ENCODE measurements at regions not wholly inside any gene's neighbourhood (a gene's known extent, or its start where the extent isn't known, plus 50 kb on each side); places are given as distances from the start of the nearest gene placed in this dataset.
A peak's percentile ranks its signal among the peaks of the same experiment; 100 is the strongest.
"Not testable (repeated sequence)": the region's sequence is repeated elsewhere in the genome, so short reads cannot be mapped to it uniquely, and the experiment has no call there.

- Histone ChIP-seq H3K9ac (ENCODE audit: low read depth, low read length) (no peak overlapping the region), H3K4me1 (ENCODE audit: control insufficient read depth, insufficient read depth, low read length) (no peaks in the 10 kb centered on the region), H3K36me3 (ENCODE audit: insufficient read depth, low read length) (no peaks in the 10 kb centered on the region), H3K9me3 (replicated peaks; ENCODE audit: low read length) (no peaks in the 10 kb centered on the region), H3K27me3 (ENCODE audit: control insufficient read depth, insufficient read depth, low read length) (no peaks in the 10 kb centered on the region), H3K4me3 (ENCODE audit: low read length) (no peak overlapping the region), H3K4me2 (ENCODE audit: low read length) (no peak overlapping the region)
These were observed 115.0 kb upstream of the THUMPD2 start for GRCh38 chr2:39894082-39894481.

- Histone ChIP-seq H3K9me3 (replicated peaks; ENCODE audit: low read length) (no peaks in the 10 kb centered on the region), H3K27me3 (ENCODE audit: control insufficient read depth, insufficient read depth, low read length) (no peaks in the 10 kb centered on the region), H3K9ac (ENCODE audit: low read depth, low read length) (no peak overlapping the region), H3K4me1 (ENCODE audit: control insufficient read depth, insufficient read depth, low read length) (no peaks in the 10 kb centered on the region), H3K4me2 (ENCODE audit: low read length) (no peak overlapping the region), H3K4me3 (ENCODE audit: low read length) (no peak overlapping the region), H3K36me3 (ENCODE audit: insufficient read depth, low read length) (no peaks in the 10 kb centered on the region)
These were observed 114.6 kb upstream of the THUMPD2 start for GRCh38 chr2:39893616-39894015.

DNA sequence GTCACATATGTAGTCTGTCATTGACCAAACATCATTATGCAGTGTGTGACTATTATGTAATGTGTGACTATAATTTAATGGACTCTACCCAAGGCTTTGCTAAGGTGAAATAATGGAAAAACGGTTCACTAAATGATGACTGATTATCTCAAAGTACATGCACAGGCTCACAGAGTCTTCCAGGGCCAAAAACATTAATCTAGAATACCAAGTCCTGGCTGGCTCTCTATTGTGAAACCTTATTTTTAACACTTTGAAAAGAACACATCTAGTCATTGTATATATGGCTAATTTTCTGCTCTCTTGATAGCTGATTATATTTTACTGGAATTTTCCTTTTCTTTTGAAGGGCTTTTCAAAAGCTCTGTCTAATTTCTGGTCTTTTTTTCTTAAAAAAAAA lies 102.9 kb upstream of the THUMPD2 start:
- Histone ChIP-seq H3K9me3 (replicated peaks; ENCODE audit: low read length) (no peaks in the 10 kb centered on the region), H3K36me3 (ENCODE audit: insufficient read depth, low read length) (no peaks in the 10 kb centered on the region), H3K27me3 (ENCODE audit: control insufficient read depth, insufficient read depth, low read length) (no peaks in the 10 kb centered on the region), H3K9ac (ENCODE audit: low read depth, low read length) (no peak overlapping the region), H3K4me3 (ENCODE audit: low read length) (no peak overlapping the region), H3K4me1 (ENCODE audit: control insufficient read depth, insufficient read depth, low read length) (no peaks in the 10 kb centered on the region), H3K4me2 (ENCODE audit: low read length) (no peak overlapping the region)

GRCh38 chr2:39881494-39881893 lies 102.4 kb upstream of the THUMPD2 start:
- H3K27me3 ChIP-seq (ENCODE audit: control insufficient read depth, insufficient read depth, low read length), result no peaks in the 10 kb centered on the region
- no peaks in the 10 kb centered on the region for H3K9me3 ChIP-seq (replicated peaks; ENCODE audit: low read length)
- no peaks in the 10 kb centered on the region for H3K36me3 ChIP-seq (ENCODE audit: insufficient read depth, low read length)
- H3K4me2 ChIP-seq (ENCODE audit: low read length), result no peak overlapping the region
- no peak overlapping the region for H3K9ac ChIP-seq (ENCODE audit: low read depth, low read length)
- H3K4me1 ChIP-seq (ENCODE audit: control insufficient read depth, insufficient read depth, low read length), result no peaks in the 10 kb centered on the region
- H3K4me3 ChIP-seq (ENCODE audit: low read length), result no peak overlapping the region

GRCh38 chr2:39879001-39879400 lies 99.9 kb upstream of the THUMPD2 start:
- H3K4me3 ChIP-seq (ENCODE audit: low read length), result not testable (repeated sequence)

DNA sequence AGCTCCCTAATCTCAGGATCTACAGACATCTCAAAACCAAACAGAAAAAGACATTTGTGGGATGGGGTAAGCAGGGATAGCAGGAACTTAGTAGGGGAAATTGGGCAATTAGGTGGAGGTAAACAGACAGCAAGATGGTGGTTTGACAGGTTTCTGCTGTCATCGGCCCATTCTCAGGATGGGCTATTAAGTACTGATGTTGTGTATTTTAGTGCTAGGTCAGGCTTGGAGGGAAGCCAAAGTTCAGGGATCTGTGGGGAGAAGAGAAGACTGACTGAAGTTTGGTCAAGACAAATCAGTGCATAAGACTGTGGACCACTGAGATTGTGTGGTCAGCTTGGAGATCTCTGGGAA lies 96.8 kb upstream of the THUMPD2 start:
- H3K9ac ChIP-seq (ENCODE audit: low read depth, low read length), result no peak overlapping the region
- H3K9me3 ChIP-seq (replicated peaks; ENCODE audit: low read length), result no peaks in the 10 kb centered on the region

More at GRCh38 chr2:39879001-39879400, 99.9 kb upstream of the THUMPD2 start:
- not testable (repeated sequence) for H3K9ac ChIP-seq (ENCODE audit: low read depth, low read length); H3K4me2 ChIP-seq (ENCODE audit: low read length); H3K36me3 ChIP-seq (ENCODE audit: insufficient read depth, low read length); H3K27me3 ChIP-seq (ENCODE audit: control insufficient read depth, insufficient read depth, low read length); H3K9me3 ChIP-seq (replicated peaks; ENCODE audit: low read length)
- peaks cover 15% of the 10 kb centered on the region for H3K4me1 ChIP-seq (ENCODE audit: control insufficient read depth, insufficient read depth, low read length)

GRCh38 chr2:39875182-39875913 lies 96.3 kb upstream of the THUMPD2 start:
- Histone ChIP-seq H3K4me1 (ENCODE audit: control insufficient read depth, insufficient read depth, low read length) (peaks cover 32% of the 10 kb centered on the region), H3K27me3 (ENCODE audit: control insufficient read depth, insufficient read depth, low read length) (no peaks in the 10 kb centered on the region), H3K4me3 (ENCODE audit: low read length) (peak overlapping the region; percentile 6), H3K4me2 (ENCODE audit: low read length) (peak overlapping the region; percentile 19), H3K9ac (ENCODE audit: low read depth, low read length) (peak overlapping the region; percentile 23), H3K9me3 (replicated peaks; ENCODE audit: low read length) (no peaks in the 10 kb centered on the region), H3K36me3 (ENCODE audit: insufficient read depth, low read length) (no peaks in the 10 kb centered on the region)

More for the DNA sequence above, 96.8 kb upstream of the THUMPD2 start:
- Histone ChIP-seq H3K4me1 (ENCODE audit: control insufficient read depth, insufficient read depth, low read length) (peaks cover 26% of the 10 kb centered on the region), H3K36me3 (ENCODE audit: insufficient read depth, low read length) (no peaks in the 10 kb centered on the region), H3K27me3 (ENCODE audit: control insufficient read depth, insufficient read depth, low read length) (no peaks in the 10 kb centered on the region), H3K4me2 (ENCODE audit: low read length) (no peak overlapping the region), H3K4me3 (ENCODE audit: low read length) (no peak overlapping the region)

DNA sequence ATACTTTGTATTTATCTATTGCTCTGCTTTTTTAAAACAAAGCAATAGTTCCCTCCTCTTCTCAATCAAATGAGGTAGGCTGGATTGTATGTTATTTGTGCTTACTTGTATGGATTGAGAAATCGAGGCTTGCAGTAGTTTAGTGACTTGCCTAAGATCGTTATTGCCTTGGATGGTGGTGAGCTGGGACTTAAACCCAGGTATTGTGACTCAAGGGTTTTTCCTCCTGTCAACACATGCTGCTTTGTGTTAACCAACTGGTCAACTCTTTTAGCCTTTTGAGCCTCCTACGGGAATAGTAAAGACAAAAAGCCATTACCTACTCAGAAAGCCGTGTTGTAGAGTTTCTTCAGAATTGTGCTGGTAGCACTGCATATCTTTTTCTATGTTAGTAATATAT lies 95.2 kb upstream of the THUMPD2 start:
- H3K4me2 ChIP-seq (ENCODE audit: low read length), result no peak overlapping the region
- H3K36me3 ChIP-seq (ENCODE audit: insufficient read depth, low read length), result no peaks in the 10 kb centered on the region
- no peaks in the 10 kb centered on the region for H3K9me3 ChIP-seq (replicated peaks; ENCODE audit: low read length)
- no peak overlapping the region for H3K9ac ChIP-seq (ENCODE audit: low read depth, low read length)
- no peak overlapping the region for H3K4me3 ChIP-seq (ENCODE audit: low read length)
- no peaks in the 10 kb centered on the region for H3K27me3 ChIP-seq (ENCODE audit: control insufficient read depth, insufficient read depth, low read length)
- H3K4me1 ChIP-seq (ENCODE audit: control insufficient read depth, insufficient read depth, low read length), result peaks cover 34% of the 10 kb centered on the region

DNA sequence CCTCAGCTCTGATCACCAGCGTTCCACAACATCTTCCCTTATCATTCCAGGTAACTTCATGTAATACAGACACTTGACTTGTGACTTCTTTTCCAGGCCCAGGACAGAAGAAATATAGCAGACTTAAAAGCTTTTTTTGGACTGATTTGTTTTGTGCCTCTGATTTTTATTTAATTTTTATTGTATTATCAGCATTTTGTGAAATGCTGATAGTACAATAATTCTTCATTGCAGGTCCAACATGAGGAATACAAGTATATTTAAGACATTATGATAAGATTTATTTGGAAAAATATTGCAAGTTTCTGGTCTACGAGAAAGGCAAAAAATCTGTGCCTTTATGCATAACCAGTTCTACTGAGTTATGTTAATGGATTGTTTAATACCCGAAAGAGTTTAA lies 94.5 kb upstream of the THUMPD2 start:
- H3K27me3 ChIP-seq (ENCODE audit: control insufficient read depth, insufficient read depth, low read length), result no peaks in the 10 kb centered on the region
- H3K9ac ChIP-seq (ENCODE audit: low read depth, low read length), result no peak overlapping the region
- H3K4me1 ChIP-seq (ENCODE audit: control insufficient read depth, insufficient read depth, low read length), result peaks cover 34% of the 10 kb centered on the region
- H3K4me3 ChIP-seq (ENCODE audit: low read length), result no peak overlapping the region
- H3K36me3 ChIP-seq (ENCODE audit: insufficient read depth, low read length), result no peaks in the 10 kb centered on the region
- H3K4me2 ChIP-seq (ENCODE audit: low read length), result no peak overlapping the region
- H3K9me3 ChIP-seq (replicated peaks; ENCODE audit: low read length), result no peaks in the 10 kb centered on the region

DNA sequence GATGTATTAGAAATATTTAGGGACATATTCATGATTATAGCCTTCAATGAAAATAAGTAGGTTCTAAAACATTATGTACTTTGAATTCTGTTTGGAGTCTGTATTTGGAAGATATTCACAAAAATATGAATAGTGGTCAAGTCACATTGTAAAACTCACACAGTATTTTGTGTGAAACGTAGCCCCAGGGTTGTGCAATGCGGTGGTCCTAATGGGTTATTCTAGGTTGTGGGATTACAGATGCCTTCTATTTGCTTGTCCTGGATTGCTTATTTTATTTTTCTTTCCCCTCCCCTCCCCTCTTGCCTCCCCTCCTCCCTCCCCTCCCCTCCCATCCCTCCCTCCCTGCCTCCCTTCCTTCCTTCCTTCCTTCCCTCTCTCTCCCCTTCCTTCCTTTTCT lies 93.7 kb upstream of the THUMPD2 start:
- no peaks in the 10 kb centered on the region for H3K9me3 ChIP-seq (replicated peaks; ENCODE audit: low read length)
- H3K4me3 ChIP-seq (ENCODE audit: low read length), result no peak overlapping the region
- no peaks in the 10 kb centered on the region for H3K36me3 ChIP-seq (ENCODE audit: insufficient read depth, low read length)
- H3K9ac ChIP-seq (ENCODE audit: low read depth, low read length), result no peak overlapping the region
- no peaks in the 10 kb centered on the region for H3K27me3 ChIP-seq (ENCODE audit: control insufficient read depth, insufficient read depth, low read length)
- peaks cover 34% of the 10 kb centered on the region for H3K4me1 ChIP-seq (ENCODE audit: control insufficient read depth, insufficient read depth, low read length)
- H3K4me2 ChIP-seq (ENCODE audit: low read length), result no peak overlapping the region

- Histone ChIP-seq H3K4me1 (ENCODE audit: control insufficient read depth, insufficient read depth, low read length) (peaks cover 34% of the 10 kb centered on the region), H3K4me3 (ENCODE audit: low read length) (no peak overlapping the region), H3K36me3 (ENCODE audit: insufficient read depth, low read length) (no peaks in the 10 kb centered on the region), H3K9ac (ENCODE audit: low read depth, low read length) (no peak overlapping the region), H3K9me3 (replicated peaks; ENCODE audit: low read length) (no peaks in the 10 kb centered on the region), H3K27me3 (ENCODE audit: control insufficient read depth, insufficient read depth, low read length) (no peaks in the 10 kb centered on the region), H3K4me2 (ENCODE audit: low read length) (peak overlapping the region; percentile 34)
These were observed 92.3 kb upstream of the THUMPD2 start for GRCh38 chr2:39871291-39871761.

DNA sequence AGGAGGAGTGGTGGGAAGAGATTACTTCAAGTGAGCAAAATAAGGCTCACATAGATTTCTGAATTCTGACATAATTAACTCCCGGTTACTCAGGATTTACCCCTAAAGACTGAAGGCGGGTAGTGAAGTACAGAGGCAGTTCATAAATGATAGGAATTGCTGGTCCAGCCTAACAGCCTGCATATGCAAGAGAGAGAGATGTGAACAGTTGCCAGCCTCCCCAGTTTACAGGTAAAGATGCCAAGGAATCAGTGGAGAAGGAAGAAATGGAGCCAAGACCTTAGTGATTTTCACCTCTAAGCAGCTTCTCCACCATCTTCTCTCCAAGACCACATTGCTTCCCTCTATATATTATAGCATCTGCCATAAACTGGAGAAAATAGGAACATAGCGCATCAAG lies 91.8 kb upstream of the THUMPD2 start:
- Histone ChIP-seq H3K4me2 (ENCODE audit: low read length) (peak overlapping the region; percentile 34), H3K27me3 (ENCODE audit: control insufficient read depth, insufficient read depth, low read length) (no peaks in the 10 kb centered on the region), H3K4me1 (ENCODE audit: control insufficient read depth, insufficient read depth, low read length) (peaks cover 31% of the 10 kb centered on the region)

More for the DNA sequence above, 91.8 kb upstream of the THUMPD2 start:
- no peaks in the 10 kb centered on the region for H3K36me3 ChIP-seq (ENCODE audit: insufficient read depth, low read length)
- no peak overlapping the region for H3K9ac ChIP-seq (ENCODE audit: low read depth, low read length)
- no peaks in the 10 kb centered on the region for H3K9me3 ChIP-seq (replicated peaks; ENCODE audit: low read length)
- H3K4me3 ChIP-seq (ENCODE audit: low read length), result peak overlapping the region; percentile 34
